Naive thymus-derived CD4-positive, alpha-beta T cell (primary cell): ENCODE measurements at regions not wholly inside any gene's neighbourhood (a gene's known extent, or its start where the extent isn't known, plus 50 kb on each side); places are given as distances from the start of the nearest gene placed in this dataset.

Experiments used
- ATAC-seq: fragments of 150-1000 bp; cut with Tn5 transposase; 2 replicates; pipeline ENCODE4 v1.10.0; 2021; ENCODE audit warnings: mild to moderate bottlenecking, moderate library complexity
- CTCF ChIA-PET: fragments of 350-600 bp; sonication (Branson Sonifier 250); formaldehyde crosslinking; loops from one replicate; lab custom pipeline; 2021; ENCODE audit warnings: antibody characterized with exemption; lab: Charles Lee
- POLR2A ChIA-PET: fragments of 350-600 bp; sonication (Branson Sonifier 250); formaldehyde crosslinking; loops from one replicate; lab custom pipeline; 2021; ENCODE audit warnings: antibody characterized with exemption, inconsistent platforms; lab: Charles Lee
- DNase-seq, 9 donors: peaks; one replicate each; pipeline versions ENCODE4 v3.0.0 to v3.0.0-alpha.2; 2020 to 2022; ENCODE audit warnings: mixed read lengths in 1 of 9
- H3K27ac ChIP-seq: one replicate; pipeline ENCODE4 v1.7.0; 2013; ENCODE audit warnings: mild to moderate bottlenecking, low read depth, low read length, moderate library complexity
- H3K27me3 ChIP-seq, 2 donors: one replicate each; pipeline ENCODE4 v1.7.0; 2013; ENCODE audit warnings: low read length in 2 of 2, mild to moderate bottlenecking in 2 of 2, moderate library complexity in 2 of 2; ENCODE audit not compliant: control insufficient read depth in 2 of 2, insufficient read depth in 2 of 2
- H3K36me3 ChIP-seq, 3 experiments: 1 replicate in 2 of 3; 2 replicates in 1 of 3; pipeline ENCODE4 v1.7.0; 2013; ENCODE audit warnings: low read length in 3 of 3, mild to moderate bottlenecking in 3 of 3, moderate library complexity in 1 of 3; ENCODE audit not compliant: insufficient read depth in 3 of 3, control insufficient read depth in 2 of 3
- H3K4me1 ChIP-seq, 2 donors: one replicate each; pipeline ENCODE4 v1.7.0; 2013; ENCODE audit warnings: low read length in 2 of 2, mild to moderate bottlenecking in 2 of 2, moderate library complexity in 1 of 2; ENCODE audit not compliant: control insufficient read depth in 2 of 2, insufficient read depth in 2 of 2
- H3K4me3 ChIP-seq: 2 replicates; pipeline ENCODE4 v1.7.0; 2013; ENCODE audit warnings: mild to moderate bottlenecking, low read length
- H3K9me3 ChIP-seq, 3 experiments: 1 replicate in 2 of 3; 2 replicates in 1 of 3; pipeline ENCODE4 v1.7.0; 2013; ENCODE audit warnings: low read length in 3 of 3; ENCODE audit not compliant: control insufficient read depth in 2 of 3
- H3K27ac Mint-ChIP-seq, 9 donors: one replicate each; pipeline ENCODE4 v1.8.0; 2020 to 2022; ENCODE audit warnings: mixed read lengths in 9 of 9, mild to moderate bottlenecking in 8 of 9, moderate library complexity in 5 of 9, inconsistent platforms in 2 of 9
- H3K27me3 Mint-ChIP-seq, 5 donors: one replicate each; pipeline ENCODE4 v1.8.0; 2021 to 2022; ENCODE audit warnings: mixed read lengths in 5 of 5, mild to moderate bottlenecking in 1 of 5
- H3K36me3 Mint-ChIP-seq, 5 donors: one replicate each; pipeline ENCODE4 v1.8.0; 2020 to 2022; ENCODE audit warnings: mixed read lengths in 5 of 5, mild to moderate bottlenecking in 3 of 5, inconsistent platforms in 1 of 5
- H3K4me1 Mint-ChIP-seq, 7 donors: one replicate each; pipeline ENCODE4 v1.8.0; 2020 to 2022; ENCODE audit warnings: mixed read lengths in 7 of 7, mild to moderate bottlenecking in 3 of 7, inconsistent platforms in 1 of 7
- H3K4me3 Mint-ChIP-seq, 10 donors: one replicate each; pipeline ENCODE4 v1.8.0; 2020 to 2022; ENCODE audit warnings: mild to moderate bottlenecking in 10 of 10, mixed read lengths in 10 of 10, moderate library complexity in 6 of 10, inconsistent platforms in 2 of 10
- H3K9me3 Mint-ChIP-seq, 11 donors: one replicate each; pipeline ENCODE4 v1.8.0; 2020 to 2022; ENCODE audit warnings: mixed read lengths in 11 of 11, mild to moderate bottlenecking in 4 of 11, inconsistent platforms in 1 of 11, moderate library complexity in 1 of 11
- intact Hi-C, 2 donors: fragments of 100-400 bp; cut with micrococcal nuclease; formaldehyde crosslinking; loops; one replicate each; pipeline ENCODE4 v1.15.1; 2023

DNA sequence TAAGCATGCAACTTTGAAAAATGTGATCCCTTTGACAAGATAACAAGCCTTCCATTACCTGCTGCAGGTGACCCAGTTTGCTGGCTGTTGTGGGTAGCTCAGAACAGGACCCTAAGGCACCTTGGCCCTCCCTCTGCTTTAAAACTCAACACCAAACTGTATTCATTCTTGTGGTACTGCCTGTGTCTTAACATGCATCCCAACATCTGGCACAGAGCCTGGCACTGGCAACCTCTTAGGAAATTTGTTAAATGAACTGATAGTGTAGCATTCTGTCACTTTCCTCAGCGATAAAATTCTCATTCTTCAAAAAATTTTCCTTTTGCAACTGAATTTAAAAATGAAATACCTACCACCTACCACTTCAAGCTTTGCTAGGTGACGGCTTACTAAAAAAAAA lies 287.3 kb upstream of the ADAMTS9 start:
- Mint-ChIP-seq H3K36me3 (no peaks in the 10 kb centered on the region), H3K27ac (no peak overlapping the region), H3K9me3 (peaks cover 0 to 11% (median 4%) of the 10 kb centered on the region in 11 donors), H3K4me1 (peaks cover 0 to 6% (median 0%) of the 10 kb centered on the region in 7 donors), H3K27me3 (no peaks in the 10 kb centered on the region), H3K4me3 (no peak overlapping the region)
- Histone ChIP-seq H3K27ac (no peak overlapping the region), H3K27me3 (no peaks in the 10 kb centered on the region), H3K36me3 (no peaks in the 10 kb centered on the region), H3K9me3 (no peaks in the 10 kb centered on the region), H3K4me1 (no peaks in the 10 kb centered on the region), H3K4me3 (no peak overlapping the region)
- intact Hi-C loops: no loop called here
- POLR2A ChIA-PET: no interaction called here
- CTCF ChIA-PET: no interaction called here
- no peak for ATAC-seq
- no peak for DNase-seq

GRCh38 chr3:64974401-64974800 lies 286.6 kb upstream of the ADAMTS9 start:
- Mint-ChIP-seq H3K4me3 (no peak overlapping the region), H3K36me3 (no peaks in the 10 kb centered on the region), H3K27ac (no peak overlapping the region), H3K9me3 (peaks cover 0 to 11% (median 4%) of the 10 kb centered on the region in 11 donors), H3K27me3 (peaks cover 0 to 3% (median 0%) of the 10 kb centered on the region in 5 donors), H3K4me1 (peaks cover 0 to 6% (median 0%) of the 10 kb centered on the region in 7 donors)
- ChIA-PET POLR2A (no interaction called here), CTCF (no interaction called here)
- no peaks in the 10 kb centered on the region for H3K36me3 ChIP-seq
- H3K4me3 ChIP-seq: no peak overlapping the region
- H3K9me3 ChIP-seq: no peaks in the 10 kb centered on the region
- ATAC-seq: no peak
- H3K27me3 ChIP-seq: no peaks in the 10 kb centered on the region
- no peak overlapping the region for H3K27ac ChIP-seq
- intact Hi-C loops: no loop called here
- no peaks in the 10 kb centered on the region for H3K4me1 ChIP-seq
- no peak for DNase-seq

GRCh38 chr3:64972793-64973192 lies 285.0 kb upstream of the ADAMTS9 start:
- H3K9me3 Mint-ChIP-seq: peaks cover 0 to 9% (median 4%) of the 10 kb centered on the region in 11 donors
- POLR2A ChIA-PET: no interaction called here
- H3K4me1 Mint-ChIP-seq: peaks cover 0 to 6% (median 0%) of the 10 kb centered on the region in 7 donors
- no peak for DNase-seq
- Histone ChIP-seq H3K36me3 (no peaks in the 10 kb centered on the region), H3K4me3 (no peak overlapping the region), H3K9me3 (no peaks in the 10 kb centered on the region), H3K27ac (no peak overlapping the region), H3K27me3 (no peaks in the 10 kb centered on the region), H3K4me1 (no peaks in the 10 kb centered on the region)
- peaks cover 0 to 4% (median 0%) of the 10 kb centered on the region in 5 donors for H3K27me3 Mint-ChIP-seq
- intact Hi-C loops: no loop called here
- H3K4me3 Mint-ChIP-seq: no peak overlapping the region
- no peaks in the 10 kb centered on the region for H3K36me3 Mint-ChIP-seq
- H3K27ac Mint-ChIP-seq: no peak overlapping the region
- CTCF ChIA-PET: no interaction called here
- ATAC-seq: no peak

DNA sequence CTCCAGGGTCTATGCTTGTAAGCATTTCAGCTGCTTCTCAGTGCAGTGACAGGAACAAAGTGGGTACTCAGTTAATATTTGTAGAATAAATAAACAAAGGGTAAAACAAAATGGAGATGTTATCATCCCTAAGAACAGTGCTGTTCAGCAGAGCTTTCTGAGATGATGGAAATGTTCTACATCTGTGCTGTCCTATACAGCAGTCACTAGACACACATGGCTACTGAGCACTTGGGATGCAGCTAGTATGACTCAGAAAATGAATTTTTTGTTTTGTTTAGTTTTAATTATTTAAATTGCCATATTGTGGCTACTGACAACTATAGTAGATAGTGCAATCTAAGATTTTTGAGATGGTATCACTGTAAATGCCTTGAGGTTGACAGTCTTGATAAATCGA lies 283.8 kb upstream of the ADAMTS9 start:
- CTCF ChIA-PET: no interaction called here

DNA sequence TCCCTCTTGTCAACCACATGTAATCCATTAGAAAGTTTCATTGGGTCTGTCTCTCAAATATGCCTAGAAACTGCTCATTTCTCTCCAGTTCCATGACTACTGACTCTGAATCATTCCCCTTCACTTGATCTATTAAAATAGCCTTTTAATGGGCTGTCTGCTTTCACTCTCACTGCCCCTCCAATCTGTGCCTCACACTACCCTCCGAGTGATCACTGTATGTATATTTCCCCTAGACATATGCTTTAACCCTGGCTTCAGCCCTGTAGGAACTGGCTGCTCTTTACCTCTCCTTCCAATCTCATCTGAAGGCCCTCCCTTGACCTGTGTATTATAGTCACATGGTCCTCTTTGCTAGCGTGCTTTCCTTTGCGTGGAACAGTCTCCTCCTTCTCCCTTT lies 282.8 kb upstream of the ADAMTS9 start:
- ChIA-PET POLR2A (no interaction called here), CTCF (no interaction called here)
- no peak for ATAC-seq
- Mint-ChIP-seq H3K27me3 (peaks cover 0 to 4% (median 0%) of the 10 kb centered on the region in 5 donors), H3K9me3 (peaks cover 0 to 20% (median 6%) of the 10 kb centered on the region in 11 donors), H3K36me3 (no peaks in the 10 kb centered on the region), H3K4me1 (peaks cover 0 to 6% (median 0%) of the 10 kb centered on the region in 7 donors), H3K27ac (no peak overlapping the region), H3K4me3 (no peak overlapping the region)
- no peak overlapping the region for H3K4me3 ChIP-seq
- no peaks in the 10 kb centered on the region for H3K9me3 ChIP-seq
- no peak overlapping the region for H3K27ac ChIP-seq
- intact Hi-C loops: no loop called here
- no peak for DNase-seq
- H3K27me3 ChIP-seq: no peaks in the 10 kb centered on the region
- no peaks in the 10 kb centered on the region for H3K36me3 ChIP-seq
- no peaks in the 10 kb centered on the region for H3K4me1 ChIP-seq

More for the DNA sequence above, 283.8 kb upstream of the ADAMTS9 start:
- Histone ChIP-seq H3K27ac (no peak overlapping the region), H3K4me1 (no peaks in the 10 kb centered on the region), H3K36me3 (no peaks in the 10 kb centered on the region), H3K4me3 (no peak overlapping the region), H3K27me3 (no peaks in the 10 kb centered on the region), H3K9me3 (no peaks in the 10 kb centered on the region)
- H3K4me3 Mint-ChIP-seq: no peak overlapping the region
- no peaks in the 10 kb centered on the region for H3K36me3 Mint-ChIP-seq
- H3K27me3 Mint-ChIP-seq: peaks cover 0 to 4% (median 0%) of the 10 kb centered on the region in 5 donors
- POLR2A ChIA-PET: no interaction called here
- H3K4me1 Mint-ChIP-seq: peaks cover 0 to 6% (median 0%) of the 10 kb centered on the region in 7 donors
- DNase-seq (no peak), ATAC-seq (no peak)
- peaks cover 0 to 14% (median 6%) of the 10 kb centered on the region in 11 donors for H3K9me3 Mint-ChIP-seq
- no peak overlapping the region for H3K27ac Mint-ChIP-seq
- intact Hi-C loops: no loop called here

- Histone ChIP-seq H3K36me3 (no peaks in the 10 kb centered on the region), H3K27me3 (no peaks in the 10 kb centered on the region), H3K4me3 (no peak overlapping the region), H3K9me3 (no peaks in the 10 kb centered on the region), H3K4me1 (no peaks in the 10 kb centered on the region), H3K27ac (no peak overlapping the region)
- DNase-seq (no peak), ATAC-seq (no peak)
- H3K36me3 Mint-ChIP-seq: no peaks in the 10 kb centered on the region
- no peaks in the 10 kb centered on the region for H3K27me3 Mint-ChIP-seq
- intact Hi-C loops: no loop called here
- ChIA-PET CTCF (no interaction called here), POLR2A (no interaction called here)
- no peak overlapping the region for H3K27ac Mint-ChIP-seq
- no peak overlapping the region for H3K4me3 Mint-ChIP-seq
- no peaks in the 10 kb centered on the region for H3K4me1 Mint-ChIP-seq
- peaks cover 2 to 21% (median 12%) of the 10 kb centered on the region in 11 donors for H3K9me3 Mint-ChIP-seq
Observed at GRCh38 chr3:64961301-64961700, 273.5 kb upstream of the ADAMTS9 start.

DNA sequence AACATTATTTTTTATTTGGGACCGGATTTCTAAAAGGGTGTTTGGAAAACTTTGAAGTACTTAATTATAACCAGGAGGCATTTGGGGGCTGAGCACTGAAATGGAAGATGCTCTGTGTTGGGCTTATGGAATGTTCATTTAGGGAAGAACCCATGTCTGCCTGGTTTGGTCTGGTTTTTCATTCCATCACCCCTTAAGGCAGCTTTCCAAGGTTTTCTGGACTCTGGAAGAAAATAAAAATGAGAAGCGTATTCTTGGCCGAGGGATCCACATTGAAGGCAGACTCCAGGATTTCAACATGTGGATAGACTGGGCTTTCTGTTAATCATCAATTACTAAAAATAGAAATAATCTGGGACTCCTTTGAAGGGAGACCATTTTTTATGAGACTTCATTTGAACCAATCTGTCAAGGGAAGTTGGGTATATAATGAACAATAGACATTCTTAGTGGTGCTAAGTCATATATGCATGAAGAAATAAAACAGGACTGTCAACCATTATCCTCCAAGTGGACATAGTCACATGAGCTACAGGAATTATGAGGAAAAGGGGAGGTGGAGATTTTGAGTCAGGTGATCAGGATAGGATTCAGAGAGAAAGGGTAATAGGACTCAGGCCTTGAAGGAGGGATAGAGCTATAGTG lies 270.5 kb upstream of the ADAMTS9 start:
- ATAC-seq (no peak), DNase-seq (no peak)
- intact Hi-C loops: no loop called here
- no peaks in the 10 kb centered on the region for H3K4me1 ChIP-seq
- no peaks in the 10 kb centered on the region for H3K9me3 ChIP-seq
- no peak overlapping the region for H3K4me3 Mint-ChIP-seq
- POLR2A ChIA-PET: no interaction called here
- H3K4me3 ChIP-seq: no peak overlapping the region
- CTCF ChIA-PET: no interaction called here
- no peak overlapping the region for H3K27ac Mint-ChIP-seq
- no peaks in the 10 kb centered on the region for H3K27me3 ChIP-seq
- H3K4me1 Mint-ChIP-seq: no peaks in the 10 kb centered on the region
- no peaks in the 10 kb centered on the region for H3K36me3 ChIP-seq
- H3K27ac ChIP-seq: no peak overlapping the region
- no peaks in the 10 kb centered on the region for H3K27me3 Mint-ChIP-seq
- no peaks in the 10 kb centered on the region for H3K36me3 Mint-ChIP-seq
- H3K9me3 Mint-ChIP-seq: peaks cover 0 to 19% (median 8%) of the 10 kb centered on the region in 11 donors
